GM19467 (cell line): ENCODE measurements at regions not wholly inside any gene's neighbourhood (a gene's known extent, or its start where the extent isn't known, plus 50 kb on each side); places are given as distances from the start of the nearest gene placed in this dataset.

Experiments used
- ATAC-seq: cut with Tn5 transposase; IDR thresholded peaks from one replicate; pipeline ENCODE4 v1.9.1; 2021; ENCODE audit warnings: mild to moderate bottlenecking, moderate library complexity; ENCODE audit not compliant: unreplicated experiment

- no peak for ATAC-seq
Observed at GRCh38 chr14:82298811-82299210, 765.2 kb upstream of the SEL1L start.

- ATAC-seq: no peak
Observed at GRCh38 chr14:82309199-82309598, 775.5 kb upstream of the SEL1L start.

- ATAC-seq: no peak
Observed at GRCh38 chr14:82313889-82314288, 780.2 kb upstream of the SEL1L start.

GRCh38 chr14:82328442-82328841 lies 794.8 kb upstream of the SEL1L start:
- no peak for ATAC-seq

- ATAC-seq: no peak
Observed at GRCh38 chr14:82341261-82341810, 807.7 kb upstream of the SEL1L start.

GRCh38 chr14:82342596-82342995 lies 808.9 kb upstream of the SEL1L start:
- ATAC-seq: no peak

GRCh38 chr14:82345184-82345583 lies 811.5 kb upstream of the SEL1L start:
- ATAC-seq: no peak

- no peak for ATAC-seq
Observed at GRCh38 chr14:82354126-82354525, 820.5 kb upstream of the SEL1L start.

GRCh38 chr14:82359201-82359600 lies 825.5 kb upstream of the SEL1L start:
- ATAC-seq: no peak

GRCh38 chr14:82362452-82362851 lies 828.8 kb upstream of the SEL1L start:
- no peak for ATAC-seq

- ATAC-seq: no peak
Observed at GRCh38 chr14:82365471-82365870, 831.8 kb upstream of the SEL1L start.

- ATAC-seq: no peak
Observed at GRCh38 chr14:82366803-82367202, 833.1 kb upstream of the SEL1L start.

GRCh38 chr14:82379291-82379690 lies 845.6 kb upstream of the SEL1L start:
- ATAC-seq: no peak

GRCh38 chr14:82385048-82385447 lies 851.4 kb upstream of the SEL1L start:
- no peak for ATAC-seq

- no peak for ATAC-seq
Observed at GRCh38 chr14:82387699-82388098, 854.0 kb upstream of the SEL1L start.

- ATAC-seq: no peak
Observed at GRCh38 chr14:82388488-82388887, 854.8 kb upstream of the SEL1L start.

- ATAC-seq: no peak
Observed at GRCh38 chr14:82390586-82390985, 856.9 kb upstream of the SEL1L start.

- ATAC-seq: no peak
Observed at GRCh38 chr14:82394916-82395315, 861.3 kb upstream of the SEL1L start.

- ATAC-seq: no peak
Observed at GRCh38 chr14:82398256-82398655, 864.6 kb upstream of the SEL1L start.

GRCh38 chr14:82403987-82404386 lies 870.3 kb upstream of the SEL1L start:
- no peak for ATAC-seq

GRCh38 chr14:82410064-82410463 lies 876.4 kb upstream of the SEL1L start:
- no peak for ATAC-seq

GRCh38 chr14:82411298-82411697 lies 877.6 kb upstream of the SEL1L start:
- ATAC-seq: no peak

- ATAC-seq: no peak
Observed at GRCh38 chr14:82412545-82412944, 878.9 kb upstream of the SEL1L start.
